B cell (primary cell): ENCODE measurements at regions not wholly inside any gene's neighbourhood (a gene's known extent, or its start where the extent isn't known, plus 50 kb on each side); places are given as distances from the start of the nearest gene placed in this dataset.

Experiments used
- ATAC-seq: fragments of 200-7000 bp; cut with Tn5 transposase; one replicate; pipeline ENCODE4 v1.10.0; 2021; ENCODE audit warnings: low read depth, mild to moderate bottlenecking, moderate number of reproducible peaks, moderate library complexity
- CTCF ChIA-PET: fragments of 350-600 bp; sonication (Branson Sonifier 250); formaldehyde crosslinking; loops from one replicate; lab custom pipeline; 2021; ENCODE audit warnings: antibody characterized with exemption, inconsistent platforms; lab: Charles Lee
- POLR2A ChIA-PET: fragments of 350-600 bp; sonication (Branson Sonifier 250); formaldehyde crosslinking; loops from one replicate; lab custom pipeline; 2021; ENCODE audit warnings: antibody characterized with exemption; lab: Charles Lee
- DNase-seq: peaks from one replicate; pipeline ENCODE4 v3.0.0; 2013
- H2AFZ ChIP-seq: 2 replicates; pipeline ENCODE4 v1.6.1; 2012; ENCODE audit warnings: mild to moderate bottlenecking, low read depth, low read length; ENCODE audit not compliant: insufficient read depth, poor library complexity, severe bottlenecking
- H3K27ac ChIP-seq, 2 donors: 1 replicate in 1 of 2; 2 replicates in 1 of 2; pipeline ENCODE4 v1.5.1; 2012 to 2013; ENCODE audit warnings: low read length in 2 of 2, mild to moderate bottlenecking in 2 of 2, moderate library complexity in 1 of 2
- H3K27me3 ChIP-seq, 4 experiments: fragments of 200-600 bp in 1 of 4; sonication (generic) in 1 of 4; replicated peaks in 1 of 4; 1 replicate in 2 of 4; 2 replicates in 2 of 4; pipeline versions ENCODE4 v1.6.1 to v1.7.0; 2013 to 2016; ENCODE audit warnings: low read length in 3 of 4, mild to moderate bottlenecking in 2 of 4, mixed read lengths in 1 of 4, moderate library complexity in 1 of 4; ENCODE audit not compliant: insufficient read depth in 4 of 4, control insufficient read depth in 3 of 4; ENCODE audit errors: control extremely low read depth in 1 of 4
- H3K36me3 ChIP-seq, 2 experiments: replicated peaks in 1 of 2; 1 replicate in 1 of 2; 2 replicates in 1 of 2; pipeline versions ENCODE4 v1.6.1 to v1.7.1; 2013; ENCODE audit warnings: low read length in 1 of 2; ENCODE audit not compliant: insufficient read depth in 2 of 2, control insufficient read depth in 1 of 2; ENCODE audit errors: control extremely low read depth in 1 of 2, extremely low read depth in 1 of 2
- H3K4me1 ChIP-seq, 2 donors: fragments of 200-600 bp in 1 of 2; sonication (generic) in 1 of 2; 1 replicate in 1 of 2; 2 replicates in 1 of 2; pipeline versions ENCODE4 v1.5.1 to v1.6.1; 2013 to 2017; ENCODE audit warnings: low read length in 2 of 2; ENCODE audit not compliant: control insufficient read depth in 2 of 2, insufficient read depth in 2 of 2
- H3K4me2 ChIP-seq: replicated peaks from 2 replicates; pipeline ENCODE3; 2012; ENCODE audit warnings: mild to moderate bottlenecking, low read depth, low read length; ENCODE audit not compliant: poor library complexity, severe bottlenecking
- H3K4me3 ChIP-seq, 5 experiments: fragments of 200-600 bp in 1 of 5; sonication (generic) in 1 of 5; 1 replicate in 3 of 5; 2 replicates in 2 of 5; pipeline versions ENCODE4 v1.5.1 to v1.7.0; 2011 to 2016; ENCODE audit warnings: low read length in 4 of 5, mild to moderate bottlenecking in 4 of 5, low read depth in 2 of 5, control low read depth in 1 of 5, moderate library complexity in 1 of 5; ENCODE audit not compliant: insufficient read depth in 1 of 5; ENCODE audit errors: control extremely low read depth in 1 of 5, extremely low read depth in 1 of 5
- H3K79me2 ChIP-seq: fragments of 200-600 bp; sonication (generic); one replicate; pipeline ENCODE4 v1.6.0; 2016; ENCODE audit warnings: low read length; ENCODE audit not compliant: control insufficient read depth, insufficient read depth
- H3K9ac ChIP-seq: fragments of 200-600 bp; sonication (generic); 2 replicates; pipeline ENCODE4 v1.6.1; 2017; ENCODE audit warnings: mild to moderate bottlenecking, low read length, moderate library complexity
- H3K9me3 ChIP-seq, 3 donors: one replicate each; pipeline versions ENCODE4 v1.6.1 to v1.7.1; 2013; ENCODE audit warnings: low read length in 2 of 3; ENCODE audit not compliant: control insufficient read depth in 2 of 3, insufficient read depth in 1 of 3; ENCODE audit errors: control extremely low read depth in 1 of 3
- H4K20me1 ChIP-seq: 2 replicates; pipeline ENCODE4 v1.6.0; 2012; ENCODE audit warnings: mild to moderate bottlenecking, low read length; ENCODE audit not compliant: insufficient read depth, control insufficient read depth, poor library complexity, severe bottlenecking
- H3K27ac Mint-ChIP-seq: one replicate; pipeline ENCODE4 v1.8.0; 2021; ENCODE audit warnings: mixed read lengths
- H3K27me3 Mint-ChIP-seq: one replicate; pipeline ENCODE4 v1.8.0; 2021; ENCODE audit warnings: mixed read lengths
- H3K4me1 Mint-ChIP-seq: one replicate; pipeline ENCODE4 v1.8.0; 2021; ENCODE audit warnings: mixed read lengths
- H3K4me3 Mint-ChIP-seq: one replicate; pipeline ENCODE4 v1.8.0; 2021; ENCODE audit warnings: mixed read lengths
- H3K9me3 Mint-ChIP-seq: one replicate; pipeline ENCODE4 v1.8.0; 2022; ENCODE audit warnings: mixed read lengths; ENCODE audit not compliant: insufficient read depth
- CTCF ChIP-seq: fragments of 200-600 bp; IDR thresholded peaks from one replicate; pipeline ENCODE4 v1.8.0; 2022; ENCODE audit warnings: antibody characterized with exemption, mild to moderate bottlenecking
- EZH2 ChIP-seq: IDR thresholded peaks from 2 replicates; pipeline ENCODE4 v1.6.1; 2012; ENCODE audit warnings: borderline replicate concordance, low read depth, mild to moderate bottlenecking, moderate library complexity, low read length; ENCODE audit not compliant: insufficient read depth, poor library complexity, severe bottlenecking
- WGBS: methylation state at CpG from one replicate; pipeline ENCODE4 v1.1.5; 2013; ENCODE audit warnings: missing lambda C conversion rate; ENCODE audit not compliant: insufficient coverage; 5-methylcytosine and 5-hydroxymethylcytosine counted together
- intact Hi-C: fragments of 100-400 bp; cut with micrococcal nuclease; formaldehyde crosslinking; loops from one replicate; pipeline ENCODE4 v1.10.0; 2022

- Mint-ChIP-seq H3K27ac (no peak overlapping the region), H3K4me1 (peaks cover 1% of the 10 kb centered on the region), H3K4me3 (no peak overlapping the region), H3K9me3 (no peaks in the 10 kb centered on the region), H3K27me3 (peaks cover 18% of the 10 kb centered on the region)
- no peak overlapping the region for H2AFZ ChIP-seq
- H3K4me2 ChIP-seq, result no peak overlapping the region
- H3K9me3 ChIP-seq, result no peaks in the 10 kb centered on the region
- DNase-seq (no peak), ATAC-seq (no peak)
- no peaks in the 10 kb centered on the region for H3K4me1 ChIP-seq
- no peak overlapping the region for H3K27ac ChIP-seq
- no peaks in the 10 kb centered on the region for H3K27me3 ChIP-seq
- 45% methylated on average over 8 of the region's 8 CpGs for WGBS
- no peak overlapping the region for H3K9ac ChIP-seq
- ChIA-PET POLR2A (interaction anchor here (0.5 kb wide), 1 partner anchor 297 kb away, joined by 8 read pairs; no protein-coding TSS in a partner anchor), CTCF (no interaction called here)
- intact Hi-C loops, result no loop called here
- H3K79me2 ChIP-seq, result no peaks in the 10 kb centered on the region
- no peak for TF ChIP-seq CTCF
- no peak for TF ChIP-seq EZH2
- H3K36me3 ChIP-seq, result no peaks in the 10 kb centered on the region
- no peaks in the 10 kb centered on the region for H4K20me1 ChIP-seq
- no peak overlapping the region for H3K4me3 ChIP-seq
These were observed 78.8 kb upstream of the ABCD3 start for GRCh38 chr1:94339206-94339927.

GRCh38 chr1:94336991-94337390 is 81.2 kb upstream of the ABCD3 start:
- H3K4me1 Mint-ChIP-seq, result peaks cover 1% of the 10 kb centered on the region

More at GRCh38 chr1:94336991-94337390, 81.2 kb upstream of the ABCD3 start:
- Mint-ChIP-seq H3K27ac (no peak overlapping the region), H3K27me3 (peaks cover 17% of the 10 kb centered on the region), H3K4me3 (no peak overlapping the region), H3K9me3 (no peaks in the 10 kb centered on the region)
- 80% methylated on average over 2 of the region's 4 CpGs for WGBS
- H3K9me3 ChIP-seq, result no peaks in the 10 kb centered on the region
- H3K4me2 ChIP-seq, result no peak overlapping the region
- CTCF ChIA-PET, result interaction anchor here (0.7 to 1.2 kb wide), 2 partner anchors 103 to 1032 kb away, joined by 3 read pairs; no protein-coding TSS in a partner anchor
- DNase-seq (no peak), ATAC-seq (no peak)
- no peak overlapping the region for H3K4me3 ChIP-seq
- no peak overlapping the region for H2AFZ ChIP-seq
- no peaks in the 10 kb centered on the region for H3K36me3 ChIP-seq
- no peaks in the 10 kb centered on the region for H4K20me1 ChIP-seq
- H3K79me2 ChIP-seq, result no peaks in the 10 kb centered on the region
- H3K9ac ChIP-seq, result no peak overlapping the region
- H3K27me3 ChIP-seq, result no peaks in the 10 kb centered on the region
- H3K4me1 ChIP-seq, result no peaks in the 10 kb centered on the region
- TF ChIP-seq CTCF, result no peak
- no peak for TF ChIP-seq EZH2
- no peak overlapping the region for H3K27ac ChIP-seq
- intact Hi-C loops, result no loop called here
- POLR2A ChIA-PET, result no interaction called here
